ENCODE measurements at regions not wholly inside any gene's neighbourhood (a gene's known extent, or its start where the extent isn't known, plus 50 kb on each side); places are given as distances from the start of the nearest gene placed in this dataset.

DNA sequence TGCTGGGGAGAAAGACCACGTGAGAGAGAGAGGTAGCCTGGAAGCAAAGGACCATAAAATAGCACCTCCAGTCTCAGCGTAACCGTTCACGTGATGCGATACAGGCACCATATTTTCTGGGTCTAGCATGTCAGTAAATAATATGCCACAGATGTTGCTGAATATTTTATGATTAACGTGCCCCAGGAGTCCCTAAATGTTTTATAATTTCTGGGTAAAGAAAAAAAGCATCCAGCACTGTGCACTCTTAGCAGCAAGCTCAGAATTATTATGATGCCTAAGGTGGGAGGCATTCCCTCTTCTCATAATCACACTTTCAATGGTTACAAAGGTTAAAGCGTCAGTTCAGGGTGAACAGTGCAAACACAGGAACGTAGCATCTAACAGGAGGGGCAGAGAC lies 121.8 kb downstream of the CAVIN4 start:
- ATAC-seq (no peak), DNase-seq (no peak)
- Histone ChIP-seq H3K27me3 (no peaks in the 10 kb centered on the region), H3K9me3 (no peaks in the 10 kb centered on the region), H3K36me3 (no peaks in the 10 kb centered on the region), H3K4me3 (no peak overlapping the region), H3K27ac (no peak overlapping the region), H3K4me1 (no peaks in the 10 kb centered on the region)
- 75 to 80% (median 78%) methylated on average over 8 of the region's 8 CpGs for WGBS, 4 donors
- intact Hi-C loops (cut with DNase I): no loop called here
- TF ChIP-seq POLR2A (IDR thresholded peaks at IDR 0.05): no peak
- TF ChIP-seq, protein P1, sequence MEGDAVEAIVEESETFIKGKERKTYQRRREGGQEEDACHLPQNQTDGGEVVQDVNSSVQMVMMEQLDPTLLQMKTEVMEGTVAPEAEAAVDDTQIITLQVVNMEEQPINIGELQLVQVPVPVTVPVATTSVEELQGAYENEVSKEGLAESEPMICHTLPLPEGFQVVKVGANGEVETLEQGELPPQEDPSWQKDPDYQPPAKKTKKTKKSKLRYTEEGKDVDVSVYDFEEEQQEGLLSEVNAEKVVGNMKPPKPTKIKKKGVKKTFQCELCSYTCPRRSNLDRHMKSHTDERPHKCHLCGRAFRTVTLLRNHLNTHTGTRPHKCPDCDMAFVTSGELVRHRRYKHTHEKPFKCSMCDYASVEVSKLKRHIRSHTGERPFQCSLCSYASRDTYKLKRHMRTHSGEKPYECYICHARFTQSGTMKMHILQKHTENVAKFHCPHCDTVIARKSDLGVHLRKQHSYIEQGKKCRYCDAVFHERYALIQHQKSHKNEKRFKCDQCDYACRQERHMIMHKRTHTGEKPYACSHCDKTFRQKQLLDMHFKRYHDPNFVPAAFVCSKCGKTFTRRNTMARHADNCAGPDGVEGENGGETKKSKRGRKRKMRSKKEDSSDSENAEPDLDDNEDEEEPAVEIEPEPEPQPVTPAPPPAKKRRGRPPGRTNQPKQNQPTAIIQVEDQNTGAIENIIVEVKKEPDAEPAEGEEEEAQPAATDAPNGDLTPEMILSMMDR (IDR thresholded peaks at IDR 0.05): no peak

GRCh38 chr9:100700689-100701318 lies 122.9 kb downstream of the CAVIN4 start:
- H3K27ac ChIP-seq: no peak overlapping the region
- peaks cover 0 to 1% (median 0%) of the 10 kb centered on the region in 12 donors for H3K9me3 ChIP-seq
- TF ChIP-seq, protein P1 (IDR thresholded peaks at IDR 0.05): peak in 11 of 12 donors; percentile 9 to 55 (median 40)
- TF ChIP-seq POLR2A (IDR thresholded peaks at IDR 0.05): no peak
- WGBS, 4 donors: 28 to 33% (median 30%) methylated on average over 5 of the region's 5 CpGs
- DNase-seq: no peak
- no peak overlapping the region for H3K4me3 ChIP-seq
- ATAC-seq: no peak
- no peaks in the 10 kb centered on the region for H3K36me3 ChIP-seq
- intact Hi-C loops (cut with DNase I): no loop called here
- H3K4me1 ChIP-seq: no peaks in the 10 kb centered on the region
- H3K27me3 ChIP-seq: no peaks in the 10 kb centered on the region

GRCh38 chr9:100714372-100715099 lies 136.7 kb downstream of the CAVIN4 start:
- Histone ChIP-seq H3K27me3 (peaks cover 0 to 9% (median 0%) of the 10 kb centered on the region in 9 donors), H3K4me3 (peak overlapping the region in 2 of 12 donors; percentile 22 to 27), H3K4me1 (no peaks in the 10 kb centered on the region), H3K36me3 (no peaks in the 10 kb centered on the region), H3K27ac (no peak overlapping the region), H3K9me3 (no peaks in the 10 kb centered on the region)
- TF ChIP-seq POLR2A (IDR thresholded peaks at IDR 0.05): no peak
- TF ChIP-seq, protein P1 (IDR thresholded peaks at IDR 0.05): peak; percentile 79 to 93 (median 83)
- 63 to 66% (median 65%) methylated on average over 11 of the region's 11 CpGs for WGBS, 4 donors
- intact Hi-C loops (cut with DNase I): loop anchor here (1.0 to 10.0 kb wide), 7 partner anchors 518 to 598 kb away; no protein-coding TSS in a partner anchor
- DNase-seq (peak in 4 of 5 donors; percentile 36 to 59 (median 52)), ATAC-seq (peak in 2 of 4 donors; percentile 73 to 74)

DNA sequence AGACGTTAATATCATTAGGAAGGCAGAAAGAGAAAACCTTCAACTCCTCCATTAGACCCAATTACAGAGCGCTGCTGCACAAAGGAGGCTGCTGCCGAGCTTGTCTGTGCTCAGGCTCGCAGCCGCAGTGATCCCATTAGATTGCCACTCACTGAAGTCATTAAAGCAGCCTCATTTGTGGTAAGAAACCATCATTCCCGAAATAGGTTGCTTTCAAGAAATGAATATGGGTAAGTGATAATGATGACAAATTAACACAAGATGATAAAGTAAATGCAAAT lies 137.2 kb downstream of the CAVIN4 start:
- Histone ChIP-seq H3K27ac (no peak overlapping the region), H3K4me3 (peak overlapping the region in 2 of 12 donors; percentile 22 to 27), H3K36me3 (no peaks in the 10 kb centered on the region), H3K9me3 (no peaks in the 10 kb centered on the region), H3K27me3 (peaks cover 0 to 6% (median 0%) of the 10 kb centered on the region in 9 donors), H3K4me1 (no peaks in the 10 kb centered on the region)
- TF ChIP-seq, protein P1 (IDR thresholded peaks at IDR 0.05): no peak
- TF ChIP-seq POLR2A (IDR thresholded peaks at IDR 0.05): no peak
- intact Hi-C loops (cut with DNase I): loop anchor here in 8 of 10 donors (2.0 to 10.0 kb wide), 6 partner anchors 517 to 598 kb away; no protein-coding TSS in a partner anchor
- ATAC-seq: no peak
- DNase-seq: no peak
- WGBS, 4 donors: 61 to 69% (median 64%) methylated on average over 6 of the region's 6 CpGs

Measured in heart left ventricle (tissue), 16 donors.